ENCODE measurements at regions not wholly inside any gene's neighbourhood (a gene's known extent, or its start where the extent isn't known, plus 50 kb on each side); places are given as distances from the start of the nearest gene placed in this dataset.

DNA sequence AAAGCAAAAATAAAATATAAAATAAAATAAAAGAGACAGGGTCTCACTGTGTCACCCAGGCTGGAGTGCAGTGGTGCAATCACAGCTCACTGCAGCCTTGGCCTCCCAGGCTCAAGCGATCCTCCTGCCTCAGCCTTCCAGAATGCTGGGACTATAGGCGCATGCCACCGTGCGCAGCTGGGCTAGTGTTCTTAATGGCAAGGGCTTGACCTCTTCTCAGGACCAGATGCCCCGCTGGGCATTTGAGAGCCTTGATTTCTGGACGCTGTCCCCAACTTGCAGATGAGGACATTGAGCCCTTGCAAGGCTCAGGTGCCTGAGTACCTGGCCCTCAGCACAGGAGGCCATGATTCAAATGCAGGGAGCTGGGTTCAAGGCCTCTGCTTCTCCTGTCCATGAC lies 82.6 kb downstream of the DHCR7 start:
- intact Hi-C loops (cut with DNase I), result no loop called here
- 87 to 95% (median 93%) methylated on average over 4 to 6 of the region's 6 CpGs for WGBS, 4 donors
- TF ChIP-seq, protein P1, sequence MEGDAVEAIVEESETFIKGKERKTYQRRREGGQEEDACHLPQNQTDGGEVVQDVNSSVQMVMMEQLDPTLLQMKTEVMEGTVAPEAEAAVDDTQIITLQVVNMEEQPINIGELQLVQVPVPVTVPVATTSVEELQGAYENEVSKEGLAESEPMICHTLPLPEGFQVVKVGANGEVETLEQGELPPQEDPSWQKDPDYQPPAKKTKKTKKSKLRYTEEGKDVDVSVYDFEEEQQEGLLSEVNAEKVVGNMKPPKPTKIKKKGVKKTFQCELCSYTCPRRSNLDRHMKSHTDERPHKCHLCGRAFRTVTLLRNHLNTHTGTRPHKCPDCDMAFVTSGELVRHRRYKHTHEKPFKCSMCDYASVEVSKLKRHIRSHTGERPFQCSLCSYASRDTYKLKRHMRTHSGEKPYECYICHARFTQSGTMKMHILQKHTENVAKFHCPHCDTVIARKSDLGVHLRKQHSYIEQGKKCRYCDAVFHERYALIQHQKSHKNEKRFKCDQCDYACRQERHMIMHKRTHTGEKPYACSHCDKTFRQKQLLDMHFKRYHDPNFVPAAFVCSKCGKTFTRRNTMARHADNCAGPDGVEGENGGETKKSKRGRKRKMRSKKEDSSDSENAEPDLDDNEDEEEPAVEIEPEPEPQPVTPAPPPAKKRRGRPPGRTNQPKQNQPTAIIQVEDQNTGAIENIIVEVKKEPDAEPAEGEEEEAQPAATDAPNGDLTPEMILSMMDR (IDR thresholded peaks at IDR 0.05), result no peak
- TF ChIP-seq POLR2A (IDR thresholded peaks at IDR 0.05), result no peak

DNA sequence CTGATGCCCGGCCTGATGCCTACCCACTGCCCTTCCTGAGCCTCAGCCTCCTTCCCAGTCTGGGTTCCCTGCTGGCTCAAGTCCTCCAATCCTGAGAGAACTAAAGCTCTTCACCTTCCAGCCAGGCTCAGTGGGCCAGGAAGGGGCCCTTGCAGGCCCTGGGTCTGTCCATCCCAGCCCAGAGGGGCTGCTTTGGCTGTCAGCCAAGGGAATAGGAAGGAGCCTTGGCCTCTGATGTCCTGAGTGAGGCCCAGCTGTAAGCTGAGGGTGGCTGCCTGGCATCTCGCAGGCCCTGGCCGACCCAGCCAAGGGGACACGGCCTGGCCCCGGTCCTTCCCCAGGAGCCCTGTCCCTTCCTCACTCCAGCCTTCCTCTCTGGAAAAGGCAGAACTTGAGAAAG lies 83.4 kb downstream of the DHCR7 start:
- intact Hi-C loops (cut with DNase I), result no loop called here
- H3K9me3 ChIP-seq (replicated peaks in 1 of 3), result no peaks in the 10 kb centered on the region
- WGBS, 4 donors, result 83 to 100% (median 94%) methylated on average over 3 to 5 of the region's 5 CpGs

More for the DNA sequence above, 82.6 kb downstream of the DHCR7 start:
- no peak for DNase-seq
- no peaks in the 10 kb centered on the region for H3K27me3 ChIP-seq
- H3K27ac ChIP-seq, result no peak overlapping the region
- no peaks in the 10 kb centered on the region for H3K4me1 ChIP-seq (replicated peaks in 1 of 2)
- no peaks in the 10 kb centered on the region for H3K36me3 ChIP-seq (replicated peaks in 1 of 2)
- no peak overlapping the region for H3K4me3 ChIP-seq
- no peaks in the 10 kb centered on the region for H3K9me3 ChIP-seq (replicated peaks in 1 of 3)

DNA sequence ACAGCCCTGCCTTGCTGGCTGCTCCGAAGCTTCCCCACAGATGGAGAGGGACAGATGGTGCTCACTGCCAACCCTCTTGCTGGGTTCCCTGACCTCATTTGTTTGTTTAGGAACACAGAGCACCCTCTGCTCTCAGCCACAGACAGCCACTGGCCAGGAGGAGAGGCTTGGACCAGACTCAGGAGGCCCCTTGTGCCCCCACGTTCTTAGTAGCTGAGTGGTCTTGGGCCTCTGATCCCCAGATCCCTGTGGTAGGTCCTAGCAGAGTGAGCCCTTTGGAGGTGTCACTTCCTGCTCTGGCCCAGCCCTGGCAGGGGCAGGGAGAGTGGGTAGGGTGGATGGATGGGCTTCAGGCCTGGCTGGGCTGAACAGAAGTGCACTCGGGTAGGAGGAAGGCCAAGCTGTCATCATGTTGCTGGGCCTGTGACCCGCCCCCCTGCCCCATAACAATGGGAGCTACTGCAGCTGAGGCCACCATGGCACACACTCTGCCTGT lies 84.0 kb downstream of the DHCR7 start:
- Histone ChIP-seq H3K4me1 (replicated peaks in 1 of 2) (no peaks in the 10 kb centered on the region), H3K27ac (no peak overlapping the region), H3K36me3 (replicated peaks in 1 of 2) (no peaks in the 10 kb centered on the region), H3K4me3 (no peak overlapping the region), H3K27me3 (no peaks in the 10 kb centered on the region), H3K9me3 (replicated peaks in 1 of 3) (no peaks in the 10 kb centered on the region)
- intact Hi-C loops (cut with DNase I), result no loop called here
- WGBS, 4 donors, result 44 to 67% (median 62%) methylated on average over 1 to 4 of the region's 4 CpGs
- TF ChIP-seq, protein P1 (IDR thresholded peaks at IDR 0.05), result no peak
- no peak for TF ChIP-seq POLR2A (IDR thresholded peaks at IDR 0.05)
- no peak for DNase-seq

More for the DNA sequence above, 83.4 kb downstream of the DHCR7 start:
- TF ChIP-seq, protein P1 (IDR thresholded peaks at IDR 0.05), result no peak
- TF ChIP-seq POLR2A (IDR thresholded peaks at IDR 0.05), result no peak
- no peak overlapping the region for H3K27ac ChIP-seq
- DNase-seq, result no peak
- H3K4me1 ChIP-seq (replicated peaks in 1 of 2), result no peaks in the 10 kb centered on the region
- H3K4me3 ChIP-seq, result no peak overlapping the region
- no peaks in the 10 kb centered on the region for H3K27me3 ChIP-seq
- H3K36me3 ChIP-seq (replicated peaks in 1 of 2), result no peaks in the 10 kb centered on the region

DNA sequence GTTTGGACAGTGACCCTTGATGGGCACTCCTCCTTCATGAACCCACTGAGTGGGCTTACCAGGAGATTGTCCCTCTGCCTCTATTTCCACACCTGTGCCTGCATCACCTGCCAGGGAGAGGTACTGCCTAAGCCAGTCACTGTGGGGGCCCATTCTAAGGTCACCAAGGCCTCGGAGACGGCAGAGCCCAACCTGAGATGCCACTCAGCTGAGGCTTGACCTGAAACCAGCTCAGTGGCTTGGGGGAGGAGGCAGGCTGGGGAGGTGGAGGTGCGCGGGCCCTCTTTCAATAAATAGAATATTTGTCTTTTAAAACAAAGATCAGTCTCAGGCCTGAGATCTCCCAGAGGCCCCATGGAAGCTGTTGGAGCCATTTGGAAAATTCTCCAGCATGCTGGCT lies 84.5 kb downstream of the DHCR7 start:
- WGBS, 4 donors, result 87 to 99% (median 95%) methylated on average over 4 of the region's 4 CpGs
- no peak overlapping the region for H3K27ac ChIP-seq
- no peak overlapping the region for H3K4me3 ChIP-seq
- no peaks in the 10 kb centered on the region for H3K9me3 ChIP-seq (replicated peaks in 1 of 3)
- intact Hi-C loops (cut with DNase I), result no loop called here
- no peaks in the 10 kb centered on the region for H3K4me1 ChIP-seq (replicated peaks in 1 of 2)
- DNase-seq, result no peak
- H3K27me3 ChIP-seq, result no peaks in the 10 kb centered on the region
- no peaks in the 10 kb centered on the region for H3K36me3 ChIP-seq (replicated peaks in 1 of 2)
- no peak for TF ChIP-seq POLR2A (IDR thresholded peaks at IDR 0.05)
- TF ChIP-seq, protein P1 (IDR thresholded peaks at IDR 0.05), result no peak

Measured in adrenal gland (tissue), 9 donors.